Posterior vena cava (tissue), 2 donors: ENCODE measurements at regions not wholly inside any gene's neighbourhood (a gene's known extent, or its start where the extent isn't known, plus 50 kb on each side); places are given as distances from the start of the nearest gene placed in this dataset.

Experiments
- DNase-seq: peaks from one replicate; pipeline ENCODE4 v3.0.0-alpha.2; 2020; ENCODE audit warnings: low spot score
- intact Hi-C, 2 donors: fragments of 100-400 bp; cut with DNase I; formaldehyde crosslinking; loops; one replicate each; pipeline versions ENCODE4 v1.14.1 to v1.14.2; 2022 to 2023
- donor health status: DM: yes; HTN: yes; CAD: no.
- donor health status: DM: yes; HTN: yes; CAD: no.

DNA sequence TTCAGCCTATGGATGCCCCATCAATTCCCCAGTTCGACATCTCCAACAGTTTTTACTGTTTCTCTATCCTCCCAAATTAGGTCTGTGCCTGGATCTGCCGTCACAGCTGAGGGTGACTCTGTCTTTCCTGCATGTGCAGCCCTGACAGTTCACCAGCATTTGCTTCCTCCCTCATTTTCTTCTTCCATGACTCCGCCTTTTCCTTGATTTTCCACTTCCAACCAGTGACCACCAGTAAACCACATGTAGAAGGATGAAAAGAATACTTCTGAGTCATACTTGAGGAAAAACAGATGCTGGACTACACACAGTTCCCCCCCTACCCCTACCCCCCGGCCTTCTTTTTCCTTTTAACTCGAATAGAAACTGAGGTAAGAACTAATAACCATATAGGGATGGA, 311.8 kb upstream of the POM121L12 start:
- no peak for DNase-seq

DNA sequence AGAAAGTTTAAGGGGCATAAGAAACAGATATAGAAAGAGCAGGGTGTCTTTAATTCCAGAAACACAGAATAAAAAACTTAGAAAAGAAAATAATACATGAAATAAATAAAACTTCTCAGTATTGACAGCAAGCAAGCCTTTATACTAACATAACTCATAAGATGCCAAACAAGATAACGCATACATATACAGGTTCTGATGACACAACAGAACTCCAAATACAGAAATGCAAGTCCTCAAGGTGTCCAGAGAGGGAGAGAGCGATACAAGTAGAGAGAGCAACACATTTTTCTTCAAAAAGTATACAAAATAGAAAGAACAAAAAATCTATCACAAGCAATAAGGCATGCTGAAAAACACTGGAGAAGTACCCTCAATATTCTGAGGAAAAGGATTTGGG, 314.6 kb upstream of the POM121L12 start:
- intact Hi-C loops, result no loop called here
- DNase-seq, result no peak

More for the DNA sequence above, 311.8 kb upstream of the POM121L12 start:
- intact Hi-C loops, result no loop called here

DNA sequence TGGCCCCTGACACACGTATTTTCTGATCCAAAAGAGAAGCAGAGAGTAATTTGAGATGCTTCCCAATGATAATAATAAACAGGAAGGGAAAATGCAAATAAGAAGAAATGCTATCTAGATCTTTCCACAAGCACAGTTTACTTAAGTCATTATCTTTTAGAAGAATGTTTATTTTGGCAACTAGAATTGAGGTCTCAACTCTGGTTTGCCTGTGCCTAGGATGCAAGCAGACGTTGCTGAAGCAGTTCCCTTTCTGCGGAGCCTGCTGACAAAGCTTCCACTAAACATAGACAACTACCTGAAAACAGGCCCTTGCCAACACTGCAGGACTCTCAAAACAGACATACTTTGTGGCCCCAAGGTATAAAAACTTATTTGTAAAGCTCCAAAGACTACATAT, 315.8 kb upstream of the POM121L12 start:
- intact Hi-C loops, result no loop called here
- DNase-seq, result no peak

DNA sequence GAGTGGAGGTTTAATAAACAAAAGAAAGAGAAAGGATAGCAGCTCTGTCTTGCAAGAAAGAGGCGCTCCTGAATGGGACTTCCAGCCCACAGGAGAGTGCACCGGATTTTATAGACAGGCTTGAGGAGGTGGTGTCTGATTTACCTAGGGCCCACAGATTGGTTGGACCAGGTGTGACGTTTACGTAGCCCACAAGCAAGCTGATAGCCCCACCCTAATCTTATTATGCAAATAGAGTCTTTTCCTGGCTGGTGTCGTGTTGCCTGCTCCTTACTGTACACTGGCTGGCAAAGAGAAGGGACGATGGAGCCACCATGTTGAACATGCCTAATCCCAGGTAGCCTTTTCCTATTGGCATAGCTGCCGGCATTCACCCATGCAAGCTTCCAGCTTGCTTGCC, 319.7 kb upstream of the POM121L12 start:
- no peak for DNase-seq

DNA sequence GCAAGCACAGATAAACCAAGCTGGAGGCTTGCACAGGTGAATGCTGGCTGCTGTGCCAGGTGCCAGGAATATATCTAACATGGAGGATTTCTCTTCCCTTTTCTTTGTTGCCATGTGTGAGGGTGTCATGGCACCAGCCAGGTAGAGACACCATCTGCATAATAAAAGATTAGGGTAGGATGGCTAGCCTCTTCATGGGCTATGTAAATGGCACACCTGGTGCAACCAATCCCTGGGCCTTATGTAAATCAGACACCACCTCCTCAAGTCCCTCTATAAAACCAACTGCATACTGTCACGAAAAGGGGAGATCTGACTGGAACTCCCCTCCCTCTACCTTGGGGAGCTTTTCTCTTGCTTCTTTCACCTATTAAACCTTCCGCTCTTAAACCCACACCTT, 322.5 kb upstream of the POM121L12 start:
- intact Hi-C loops, result no loop called here
- no peak for DNase-seq

More for the DNA sequence above, 319.7 kb upstream of the POM121L12 start:
- intact Hi-C loops, result no loop called here

DNA sequence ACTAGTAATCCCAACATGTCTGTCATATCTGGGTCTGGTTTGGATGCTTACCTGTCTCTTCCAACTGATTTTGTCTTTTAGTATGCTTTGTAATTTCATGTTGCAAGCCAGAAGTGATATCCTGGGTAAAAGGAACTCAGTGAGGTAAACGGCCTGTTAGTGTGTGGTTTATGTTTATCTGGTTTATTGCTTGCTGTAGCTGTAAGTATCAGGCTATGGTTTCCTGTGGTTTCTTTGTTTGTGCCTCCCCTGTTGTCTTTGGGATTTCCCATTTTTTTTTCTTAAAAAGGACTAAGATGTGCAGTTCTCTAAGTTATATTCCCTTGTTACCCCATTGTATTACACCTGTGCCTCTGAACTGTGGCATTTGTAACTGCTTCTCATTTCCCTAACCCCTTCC, 323.5 kb upstream of the POM121L12 start:
- DNase-seq, result no peak
- intact Hi-C loops, result no loop called here

DNA sequence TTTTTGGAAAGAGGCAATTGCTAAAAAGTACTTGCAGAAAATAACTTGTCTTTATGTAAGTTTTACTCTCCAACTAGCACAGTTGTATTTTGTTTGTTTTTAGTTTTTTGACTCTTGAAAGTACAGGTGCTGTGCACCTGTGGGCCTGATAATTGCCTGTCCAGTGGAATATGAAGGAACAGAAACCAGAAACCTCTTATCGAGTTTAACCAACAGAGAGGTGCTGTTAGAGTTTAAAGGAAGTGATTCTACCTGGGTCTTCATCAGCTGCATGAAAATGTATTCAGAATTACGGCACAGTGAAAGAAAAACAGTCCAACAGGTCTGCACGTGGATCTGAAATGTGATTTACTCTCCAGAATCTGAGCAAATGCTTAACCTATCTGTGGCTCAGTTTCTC, 326.6 kb upstream of the POM121L12 start:
- intact Hi-C loops, result no loop called here
- no peak for DNase-seq

DNA sequence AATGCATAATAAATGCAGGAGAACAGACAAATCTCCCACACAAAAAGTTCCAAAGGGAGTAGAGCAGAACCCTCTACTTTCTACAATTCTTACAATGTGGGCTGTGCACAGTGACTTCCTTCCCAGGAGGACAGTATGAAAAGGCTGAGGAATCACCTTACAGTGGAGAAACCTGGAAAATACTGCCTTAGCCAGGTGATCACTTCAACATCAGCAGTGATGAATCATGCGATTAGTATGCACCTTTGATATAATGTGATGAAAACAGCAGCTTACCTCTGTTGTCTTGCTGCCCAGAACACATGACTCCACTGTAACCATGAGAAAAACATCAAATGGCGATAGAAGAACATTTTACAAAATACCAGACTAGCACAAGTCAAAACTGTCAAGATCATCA, 329.7 kb upstream of the POM121L12 start:
- DNase-seq, result no peak
- intact Hi-C loops, result no loop called here

DNA sequence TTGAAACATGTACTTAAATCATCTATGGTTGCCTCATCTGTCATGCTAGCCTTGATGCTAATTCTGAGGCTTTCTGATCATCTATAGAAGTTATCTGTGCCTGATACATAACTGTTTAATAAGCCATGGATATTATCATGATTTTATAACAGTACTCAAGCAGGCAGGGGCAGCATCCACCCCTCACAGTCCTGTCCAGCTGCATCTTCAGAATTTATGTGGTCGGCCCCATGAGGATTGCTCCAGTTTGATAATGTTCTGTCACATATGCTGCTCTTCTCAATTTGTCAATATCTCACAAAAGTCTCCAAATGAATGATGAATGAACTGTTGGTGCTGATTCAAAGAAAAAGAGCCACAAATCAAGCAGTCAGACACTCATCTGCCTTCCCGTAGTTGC, 335.1 kb upstream of the POM121L12 start:
- intact Hi-C loops, result no loop called here
- no peak for DNase-seq

DNA sequence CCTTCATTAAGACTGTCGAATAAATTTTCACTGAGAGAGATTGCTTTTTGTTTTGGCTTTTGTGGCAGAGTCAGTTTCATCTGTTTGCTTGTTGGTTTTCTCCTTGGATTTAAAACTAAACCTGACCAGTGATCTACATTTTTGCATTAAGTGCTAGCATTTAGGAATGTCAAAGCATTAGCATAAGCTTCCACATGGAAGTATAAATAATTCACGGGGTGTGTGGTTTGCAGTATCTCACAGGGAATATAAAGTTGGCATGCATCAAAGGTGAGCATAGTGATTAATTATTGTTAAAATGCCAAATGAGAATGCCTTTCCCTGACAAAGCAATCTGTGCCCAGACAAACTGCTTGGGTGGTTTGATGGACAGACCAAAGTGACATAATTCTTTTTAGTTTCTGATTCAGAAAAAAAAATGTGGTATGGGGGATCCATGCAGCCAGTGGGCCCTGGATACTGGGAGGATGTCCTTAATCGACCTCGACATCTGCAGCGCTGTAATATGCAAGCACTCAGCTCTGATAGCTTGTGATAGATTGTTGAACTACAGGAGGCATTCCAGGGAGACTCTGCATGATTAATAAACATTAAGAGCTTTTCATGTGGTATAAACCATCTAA, 339.3 kb upstream of the POM121L12 start:
- intact Hi-C loops, result no loop called here
- no peak for DNase-seq

DNA sequence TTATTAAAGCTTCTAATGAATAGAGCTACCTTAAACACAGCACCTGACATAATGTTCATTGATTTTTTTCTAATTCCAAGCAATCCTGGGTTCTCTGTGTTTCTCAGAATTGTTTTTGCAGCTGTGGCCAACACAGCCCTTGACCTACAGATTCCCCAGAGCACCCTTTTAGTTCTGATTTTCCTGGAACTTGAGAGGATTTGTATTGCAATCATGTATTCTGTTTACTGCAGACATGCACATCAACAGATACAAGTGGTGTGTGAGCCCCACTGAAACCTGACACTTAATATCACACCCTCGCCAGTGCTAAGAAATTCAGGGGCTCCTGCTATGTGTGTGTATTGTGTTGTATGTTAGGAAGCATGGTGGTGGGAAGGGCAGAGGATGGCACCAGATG, 344.2 kb upstream of the POM121L12 start:
- DNase-seq, result no peak
- intact Hi-C loops, result no loop called here

DNA sequence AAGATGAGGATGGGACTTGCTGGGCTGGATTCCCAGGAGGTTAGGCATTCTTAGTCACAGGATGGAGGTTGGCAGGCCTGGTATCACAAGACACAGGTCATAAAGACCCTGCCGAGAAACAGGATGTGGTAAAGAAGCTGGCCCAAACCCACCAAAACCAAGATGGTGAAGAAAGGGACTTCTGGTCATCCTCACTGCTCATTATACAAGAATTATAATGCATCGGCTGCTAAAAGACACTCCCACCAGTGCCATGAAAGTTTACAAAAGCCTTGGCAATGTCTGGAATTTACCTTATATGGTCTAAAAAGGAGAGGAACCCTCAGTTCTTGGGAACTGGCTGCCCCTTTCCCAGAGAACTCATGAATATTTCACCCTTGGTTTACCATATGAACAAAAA, 345.5 kb upstream of the POM121L12 start:
- DNase-seq, result no peak
- intact Hi-C loops, result no loop called here

DNA sequence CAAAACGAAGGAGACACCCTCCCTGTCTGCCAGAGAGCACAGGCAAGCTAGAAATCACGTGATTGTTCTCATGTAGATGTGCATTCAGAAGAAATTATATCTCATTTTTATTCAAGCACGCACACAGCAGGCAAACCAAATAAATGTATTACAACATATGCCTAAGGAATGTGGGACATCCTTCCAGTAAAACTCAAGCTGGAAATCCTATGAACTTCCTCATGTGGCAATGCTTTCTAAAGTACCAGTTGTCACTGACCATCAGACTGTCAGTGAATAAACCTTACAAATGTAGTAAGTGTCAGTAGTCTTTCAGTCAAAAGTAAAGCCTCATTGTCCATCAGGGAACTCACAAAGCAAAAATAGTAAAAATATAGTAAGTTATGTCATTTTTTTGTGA, 350.1 kb upstream of the POM121L12 start:
- intact Hi-C loops, result no loop called here
- DNase-seq, result no peak

DNA sequence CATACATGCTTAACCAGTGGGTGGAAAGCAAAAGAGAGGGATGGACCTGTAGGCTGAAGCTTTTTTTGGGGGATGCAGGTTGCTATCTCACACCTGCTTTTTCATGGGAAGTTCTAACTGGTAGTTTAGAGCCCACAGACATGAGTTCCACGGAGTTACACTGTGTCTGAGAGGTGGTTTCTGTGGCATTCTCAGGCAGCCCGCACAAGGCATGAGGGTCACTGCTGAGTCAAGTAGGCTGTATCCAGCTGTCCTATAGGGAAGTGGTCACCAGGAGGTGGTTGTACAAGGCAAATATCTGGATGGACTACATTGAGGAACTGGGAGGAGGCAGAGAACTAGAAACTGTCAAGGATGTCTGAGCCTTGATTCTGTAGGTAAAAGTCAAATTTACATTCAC, 351.0 kb upstream of the POM121L12 start:
- intact Hi-C loops, result no loop called here
- DNase-seq, result no peak

DNA sequence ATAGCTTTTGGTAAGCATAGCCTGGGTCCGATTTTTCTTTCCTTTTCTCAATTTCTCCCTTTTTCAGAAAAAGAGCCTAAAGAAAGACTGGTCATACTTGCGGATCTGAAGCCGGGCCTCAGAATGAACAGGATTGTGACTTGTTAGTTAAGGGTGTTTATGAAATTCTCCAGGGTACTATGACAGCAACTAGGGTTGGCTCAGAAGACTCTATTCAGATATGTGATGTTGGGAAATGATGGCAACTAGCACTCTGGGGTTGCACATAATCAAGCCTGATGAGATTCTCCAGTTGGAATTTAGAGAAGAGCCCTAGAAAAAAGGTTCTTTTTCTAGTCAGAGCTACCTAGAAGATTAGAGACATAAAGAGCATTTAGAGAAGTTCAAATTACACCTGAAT, 352.4 kb upstream of the POM121L12 start:
- no peak for DNase-seq
- intact Hi-C loops, result no loop called here

DNA sequence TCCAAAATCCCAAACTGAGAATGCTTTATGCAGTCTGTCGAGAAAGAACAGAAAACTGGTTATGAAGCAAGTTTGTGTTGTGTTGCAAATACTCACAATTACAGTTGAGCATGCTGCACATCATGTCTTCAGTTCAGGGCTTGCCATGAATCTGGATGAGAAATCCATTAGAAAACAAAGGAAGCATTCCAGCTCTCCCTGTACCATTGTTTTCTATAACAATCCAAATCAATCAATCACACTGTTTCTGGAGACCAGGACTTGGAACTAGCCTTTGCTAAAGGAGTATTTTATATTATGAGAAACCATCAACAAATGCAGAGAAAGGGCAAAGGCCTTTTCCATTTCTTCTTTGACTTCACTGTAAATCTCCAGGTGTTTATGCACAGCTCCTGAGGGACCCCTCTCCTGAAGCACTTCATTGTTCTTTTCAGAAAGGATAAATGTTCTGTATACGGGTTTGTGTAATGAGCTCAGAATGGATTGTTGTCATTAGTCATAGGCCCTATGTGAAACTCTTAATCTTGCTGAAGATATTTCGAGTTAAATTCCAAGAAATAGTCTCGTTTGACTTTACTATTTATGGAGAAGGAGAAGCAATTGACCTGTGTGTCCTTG, 364.7 kb upstream of the POM121L12 start:
- intact Hi-C loops, result no loop called here
- DNase-seq, result no peak

DNA sequence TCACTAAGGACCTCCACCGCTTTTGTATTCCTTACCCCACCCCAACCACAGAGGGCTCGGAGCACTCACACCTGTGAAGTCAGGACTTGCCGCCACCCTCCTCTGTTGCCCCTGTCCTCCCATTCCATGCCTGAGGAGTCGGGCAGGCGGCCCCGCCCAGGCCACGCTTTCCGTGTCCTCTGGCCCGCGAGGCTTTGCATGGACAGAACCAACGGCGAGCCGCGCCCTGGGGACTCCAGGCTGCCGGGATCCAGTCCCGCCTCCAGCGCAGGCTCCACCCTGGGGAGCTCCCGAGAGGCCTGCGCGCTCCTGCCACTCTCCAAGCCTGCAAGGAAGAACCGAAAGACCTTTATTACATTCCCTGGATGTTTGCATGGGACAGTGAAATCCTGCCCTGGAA, 366.4 kb upstream of the POM121L12 start:
- no peak for DNase-seq
- intact Hi-C loops, result no loop called here

DNA sequence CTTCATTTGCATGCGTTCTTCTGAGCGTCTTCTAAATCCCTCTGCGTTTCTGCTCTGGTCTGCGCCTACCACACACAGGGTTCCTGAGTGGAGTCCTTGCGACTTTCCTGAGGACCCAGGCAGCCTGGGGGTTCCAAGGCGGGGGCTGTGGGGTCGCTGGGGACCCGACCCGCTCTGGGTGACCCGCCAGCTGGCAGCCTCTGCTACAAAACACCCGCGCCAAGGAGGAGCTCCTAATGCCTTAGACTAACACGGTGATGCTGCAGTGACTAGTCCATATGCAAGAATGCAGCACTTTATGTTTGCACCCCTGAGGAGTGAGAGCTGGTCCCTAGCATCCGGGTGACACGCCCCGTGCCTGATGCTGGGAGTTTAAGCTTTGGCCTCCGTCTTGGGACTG, 367.0 kb upstream of the POM121L12 start:
- peak; percentile 74 for DNase-seq
- intact Hi-C loops, result no loop called here

DNA sequence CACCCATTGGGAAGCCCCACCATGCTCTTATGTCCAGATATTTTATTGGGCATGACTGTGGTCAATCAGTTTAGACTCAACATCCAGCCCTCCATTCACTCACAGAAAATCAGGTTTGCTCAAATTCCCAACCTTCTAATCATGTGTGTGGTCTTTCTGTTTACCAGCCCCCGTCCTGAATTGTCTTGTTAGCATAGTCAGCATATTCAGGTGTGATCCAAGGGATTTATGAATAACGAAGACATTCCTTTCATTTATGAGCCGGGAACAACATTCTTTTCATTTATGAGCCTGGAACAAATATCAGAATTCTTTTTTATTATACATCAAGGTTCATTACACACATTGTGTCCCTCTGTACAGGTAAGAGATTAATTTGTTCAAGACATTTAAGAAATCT, 376.3 kb upstream of the POM121L12 start:
- intact Hi-C loops, result no loop called here
- DNase-seq, result no peak

DNA sequence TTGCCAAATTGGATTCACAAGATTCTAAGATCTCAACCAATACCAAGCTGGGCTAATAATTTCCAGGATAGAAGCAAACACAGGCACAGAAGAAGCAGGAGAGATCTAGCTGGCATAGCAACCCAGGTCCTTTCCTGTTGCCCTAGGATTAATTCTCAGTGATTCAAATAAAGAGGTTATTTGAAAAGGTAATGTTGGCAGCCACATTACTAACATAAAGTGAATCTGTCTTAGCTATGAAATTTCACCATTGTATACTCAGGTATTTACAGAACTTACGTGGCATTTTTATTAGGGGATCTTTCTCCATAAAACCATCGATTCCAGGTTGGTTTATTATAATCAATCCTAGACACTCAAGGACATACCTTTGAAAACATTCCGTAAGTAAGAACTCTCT, 379.3 kb upstream of the POM121L12 start:
- intact Hi-C loops, result no loop called here
- DNase-seq, result no peak

DNA sequence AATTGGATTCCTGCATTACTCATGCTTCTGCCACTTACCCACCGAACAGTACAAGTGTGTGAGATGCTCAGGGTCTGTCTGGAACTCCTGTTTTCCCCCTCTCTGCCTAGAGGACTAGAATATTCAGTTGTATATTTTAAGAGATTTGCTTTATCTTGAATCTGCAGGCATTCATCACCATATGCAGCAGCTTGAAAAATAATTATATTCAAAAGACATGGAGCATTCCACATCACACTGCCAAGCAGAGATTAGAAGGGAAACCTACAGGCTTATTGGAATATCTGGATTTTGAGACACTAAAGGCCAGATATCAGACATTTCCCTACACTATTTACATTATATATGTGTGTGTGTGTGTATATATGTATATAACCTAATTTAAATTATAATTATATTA, 382.8 kb upstream of the POM121L12 start:
- intact Hi-C loops, result no loop called here

DNA sequence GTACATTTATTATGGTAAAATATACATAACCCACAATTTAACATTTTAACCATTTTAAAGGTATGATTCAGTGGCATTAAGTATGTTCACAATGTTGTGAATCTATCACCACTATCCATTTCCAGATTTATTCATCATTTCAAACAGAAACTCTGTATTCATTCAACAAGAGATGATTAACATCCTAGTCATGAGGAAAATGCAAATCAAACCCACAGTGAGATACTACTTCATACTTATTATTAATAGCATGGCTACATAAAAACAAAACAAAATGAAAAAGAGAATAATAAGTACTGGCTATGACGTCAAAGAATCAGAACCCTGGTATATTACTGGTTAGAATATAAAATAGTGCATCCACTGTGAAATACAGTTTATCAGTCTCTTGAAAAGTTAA, 386.6 kb upstream of the POM121L12 start:
- intact Hi-C loops, result no loop called here

More for the DNA sequence above, 382.8 kb upstream of the POM121L12 start:
- DNase-seq, result no peak

More for the DNA sequence above, 386.6 kb upstream of the POM121L12 start:
- DNase-seq, result no peak
